Fibroblast of villous mesenchyme (primary cell): ENCODE measurements at regions not wholly inside any gene's neighbourhood (a gene's known extent, or its start where the extent isn't known, plus 50 kb on each side); places are given as distances from the start of the nearest gene placed in this dataset.

ENCODE experiments used
- DNase-seq: peaks from one replicate; pipeline ENCODE4 v3.0.0-alpha.2; 2010; ENCODE audit warnings: low read depth
- H3K4me3 ChIP-seq: 2 replicates; pipeline ENCODE4 v1.5.1; 2011; ENCODE audit warnings: low read depth, mild to moderate bottlenecking, low read length
- TF ChIP-seq, protein P1 (sequence below): IDR thresholded peaks from 2 replicates; pipeline ENCODE4 v1.5.1; 2012; ENCODE audit warnings: low read depth, mild to moderate bottlenecking, low read length; ENCODE audit not compliant: insufficient read depth

DNA sequence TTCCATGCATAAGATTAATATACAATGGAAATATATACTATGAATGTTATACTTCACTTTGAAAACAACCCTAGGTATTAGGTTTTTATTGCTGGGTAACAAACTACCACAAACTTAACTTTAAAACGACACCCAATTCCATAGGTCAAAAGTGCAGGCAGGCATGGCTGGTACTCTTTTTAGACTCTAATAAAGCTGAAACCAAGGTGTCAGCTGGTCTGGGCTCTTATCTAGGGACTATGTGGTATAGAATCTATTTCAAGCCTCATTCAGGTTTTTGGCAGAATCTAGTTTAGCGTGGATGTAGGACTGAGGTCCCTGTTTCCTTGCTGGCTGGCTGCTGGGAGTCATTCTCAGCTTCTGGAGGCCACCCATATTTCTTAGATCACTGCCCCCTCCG lies 65.0 kb upstream of the TMEM168 start:
- DNase-seq = no peak
- no peak overlapping the region for H3K4me3 ChIP-seq
- TF ChIP-seq, protein P1, sequence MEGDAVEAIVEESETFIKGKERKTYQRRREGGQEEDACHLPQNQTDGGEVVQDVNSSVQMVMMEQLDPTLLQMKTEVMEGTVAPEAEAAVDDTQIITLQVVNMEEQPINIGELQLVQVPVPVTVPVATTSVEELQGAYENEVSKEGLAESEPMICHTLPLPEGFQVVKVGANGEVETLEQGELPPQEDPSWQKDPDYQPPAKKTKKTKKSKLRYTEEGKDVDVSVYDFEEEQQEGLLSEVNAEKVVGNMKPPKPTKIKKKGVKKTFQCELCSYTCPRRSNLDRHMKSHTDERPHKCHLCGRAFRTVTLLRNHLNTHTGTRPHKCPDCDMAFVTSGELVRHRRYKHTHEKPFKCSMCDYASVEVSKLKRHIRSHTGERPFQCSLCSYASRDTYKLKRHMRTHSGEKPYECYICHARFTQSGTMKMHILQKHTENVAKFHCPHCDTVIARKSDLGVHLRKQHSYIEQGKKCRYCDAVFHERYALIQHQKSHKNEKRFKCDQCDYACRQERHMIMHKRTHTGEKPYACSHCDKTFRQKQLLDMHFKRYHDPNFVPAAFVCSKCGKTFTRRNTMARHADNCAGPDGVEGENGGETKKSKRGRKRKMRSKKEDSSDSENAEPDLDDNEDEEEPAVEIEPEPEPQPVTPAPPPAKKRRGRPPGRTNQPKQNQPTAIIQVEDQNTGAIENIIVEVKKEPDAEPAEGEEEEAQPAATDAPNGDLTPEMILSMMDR = no peak

- no peak for DNase-seq
- TF ChIP-seq, protein P1 = no peak
- no peak overlapping the region for H3K4me3 ChIP-seq
Observed at GRCh38 chr7:112854169-112854568, 64.0 kb upstream of the TMEM168 start.

DNA sequence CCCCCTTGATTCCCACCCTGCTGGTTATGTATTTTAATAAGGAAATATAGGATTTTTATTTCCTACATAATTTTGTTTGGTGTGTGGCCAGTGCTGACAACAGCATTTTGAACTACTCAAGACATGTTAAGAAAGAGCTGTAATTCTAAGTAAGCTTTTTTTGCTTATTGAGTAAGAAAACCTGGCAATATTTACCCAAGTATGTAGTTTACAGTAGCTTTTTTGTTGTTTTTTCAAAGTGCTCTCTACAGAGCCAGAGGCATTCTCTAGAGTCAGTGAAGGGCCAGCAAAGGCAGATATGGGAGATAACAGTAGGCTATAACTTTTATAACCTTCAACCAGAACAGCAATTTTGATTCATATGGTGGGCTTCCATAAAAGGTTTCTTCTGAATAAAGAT lies 63.2 kb upstream of the TMEM168 start:
- peak; percentile 10 for DNase-seq
- TF ChIP-seq, protein P1 = no peak
- no peak overlapping the region for H3K4me3 ChIP-seq

DNA sequence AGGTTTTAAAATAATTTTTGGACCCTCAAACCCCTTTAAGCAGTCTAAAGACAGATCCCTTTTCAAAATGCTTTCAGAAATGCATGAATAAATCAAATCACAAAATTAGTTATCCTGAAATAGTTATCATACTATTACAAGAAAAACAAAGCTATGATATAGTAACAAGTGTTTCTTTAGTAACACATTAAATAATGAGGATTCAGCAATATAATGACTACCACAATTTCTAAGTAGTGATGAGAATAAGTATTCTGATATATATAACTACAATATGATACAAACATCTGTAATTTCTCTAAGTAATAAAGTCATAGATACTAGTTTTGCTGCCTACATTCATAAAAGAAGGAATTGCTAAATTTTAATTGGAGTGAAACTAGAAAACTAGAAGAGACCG lies 53.0 kb upstream of the TMEM168 start:
- TF ChIP-seq, protein P1 = no peak

More for the DNA sequence above, 53.0 kb upstream of the TMEM168 start:
- no peak overlapping the region for H3K4me3 ChIP-seq
- no peak for DNase-seq
